ENCODE measurements at regions not wholly inside any gene's neighbourhood (a gene's known extent, or its start where the extent isn't known, plus 50 kb on each side); places are given as distances from the start of the nearest gene placed in this dataset.

DNA sequence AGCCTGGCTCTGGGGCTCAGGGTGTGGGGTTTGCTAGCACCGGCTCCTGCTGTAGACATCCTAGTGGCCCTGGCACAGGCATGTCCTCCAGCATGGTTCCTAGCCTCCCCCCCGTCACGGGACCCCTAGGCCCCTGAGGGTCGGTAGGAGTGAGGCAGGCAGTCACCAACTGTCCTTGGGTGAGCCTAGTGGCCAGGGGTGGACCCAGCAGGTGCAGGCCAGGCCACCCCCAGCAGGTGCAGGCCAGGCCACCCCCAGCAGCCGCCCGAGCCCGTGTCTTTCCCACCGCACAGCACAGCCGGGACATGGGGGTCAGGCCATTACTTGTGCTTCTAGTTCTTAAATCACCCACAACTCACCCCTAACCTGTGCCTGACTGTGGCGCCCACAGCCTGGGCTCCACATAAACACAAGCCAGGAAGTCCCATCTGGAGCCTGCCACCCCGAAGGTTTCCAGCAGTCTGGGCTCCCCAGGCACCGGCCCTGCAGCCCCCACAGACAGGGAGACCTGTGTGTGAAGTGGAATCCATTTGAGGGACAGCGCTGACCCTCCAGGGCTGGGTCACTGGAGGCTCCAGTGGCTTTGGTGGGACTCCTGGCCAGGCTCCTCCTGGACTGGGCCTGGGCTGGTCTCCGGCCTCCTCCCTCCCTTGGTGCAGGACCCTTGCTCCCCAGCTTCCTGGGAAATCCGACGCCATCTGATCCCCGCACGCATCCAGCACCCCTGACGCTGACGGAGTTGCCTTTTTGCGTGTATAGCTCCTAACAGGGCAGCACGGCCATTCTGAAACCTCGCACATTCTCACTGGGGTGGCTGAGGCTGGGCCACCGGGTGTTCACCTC, 114.1 kb upstream of the LPCAT1 start:
- Histone ChIP-seq H3K27ac (ENCODE audit: extremely low read length, insufficient read depth, low read length) (no peak overlapping the region), H3K4me2 (ENCODE audit: low read depth, low read length) (peak overlapping the region; percentile 43), H3K27me3 (ENCODE audit: control insufficient read depth in 1 of 2, insufficient read depth in 2 of 2, low read length in 2 of 2) (peaks cover 11 to 43% of the 10 kb centered on the region in 2 experiments; a peak in 3 of 5 replicates), H3K4me1 (ENCODE audit: insufficient read depth, low read length) (peaks cover 14% of the 10 kb centered on the region; the same call in 1 of the 2 replicates), H3K79me2 (ENCODE audit: insufficient read depth, low read length) (no peaks in the 10 kb centered on the region), H3K9me3 (ENCODE audit: low read length) (no peaks in the 10 kb centered on the region), H3K4me3 (replicated peaks in 1 of 3; ENCODE audit: insufficient read depth in 1 of 3, low read depth in 2 of 3, low read length in 3 of 3) (peak overlapping the region in 1 of 3 experiments; percentile 25; a peak in 1 of 6 replicates), H2AFZ (ENCODE audit: low read length) (no peak overlapping the region), H3K9ac (ENCODE audit: insufficient read depth, low read depth, low read length) (no peak overlapping the region), H3K36me3 (replicated peaks in 1 of 2; ENCODE audit: control insufficient read depth in 1 of 2, insufficient read depth in 2 of 2, low read length in 2 of 2) (no peaks in the 10 kb centered on the region), H4K20me1 (ENCODE audit: insufficient read depth, low read length) (no peaks in the 10 kb centered on the region)
- DNase-seq (ENCODE audit: low spot score) (no peak), ATAC-seq (peak; percentile 10), FAIRE-seq (no peak)
- WGBS (ENCODE audit: low lambda C conversion rate): 50% methylated on average over 7 of the region's 24 CpGs
- intact Hi-C loops (cut with micrococcal nuclease; ENCODE audit: unreplicated experiment) (no loop called here), in situ Hi-C loops (cut with HindIII; ENCODE audit: extremely low pct_ligation_motif_present, low pct_unique_long_range_greater_than_20kb) (loop anchor here (25.0 kb wide), 1 partner anchor 126 kb away; the partner anchor contains the start of gene LPCAT1)
- CTCF ChIA-PET (ENCODE audit: low intra/inter-chr PET ratio, low total read pairs): no interaction called here
- no TSS peak for BruUV-seq (replicated peaks)
- POLR2A ChIA-PET: no interaction called here
- TF ChIP-seq, protein P1, sequence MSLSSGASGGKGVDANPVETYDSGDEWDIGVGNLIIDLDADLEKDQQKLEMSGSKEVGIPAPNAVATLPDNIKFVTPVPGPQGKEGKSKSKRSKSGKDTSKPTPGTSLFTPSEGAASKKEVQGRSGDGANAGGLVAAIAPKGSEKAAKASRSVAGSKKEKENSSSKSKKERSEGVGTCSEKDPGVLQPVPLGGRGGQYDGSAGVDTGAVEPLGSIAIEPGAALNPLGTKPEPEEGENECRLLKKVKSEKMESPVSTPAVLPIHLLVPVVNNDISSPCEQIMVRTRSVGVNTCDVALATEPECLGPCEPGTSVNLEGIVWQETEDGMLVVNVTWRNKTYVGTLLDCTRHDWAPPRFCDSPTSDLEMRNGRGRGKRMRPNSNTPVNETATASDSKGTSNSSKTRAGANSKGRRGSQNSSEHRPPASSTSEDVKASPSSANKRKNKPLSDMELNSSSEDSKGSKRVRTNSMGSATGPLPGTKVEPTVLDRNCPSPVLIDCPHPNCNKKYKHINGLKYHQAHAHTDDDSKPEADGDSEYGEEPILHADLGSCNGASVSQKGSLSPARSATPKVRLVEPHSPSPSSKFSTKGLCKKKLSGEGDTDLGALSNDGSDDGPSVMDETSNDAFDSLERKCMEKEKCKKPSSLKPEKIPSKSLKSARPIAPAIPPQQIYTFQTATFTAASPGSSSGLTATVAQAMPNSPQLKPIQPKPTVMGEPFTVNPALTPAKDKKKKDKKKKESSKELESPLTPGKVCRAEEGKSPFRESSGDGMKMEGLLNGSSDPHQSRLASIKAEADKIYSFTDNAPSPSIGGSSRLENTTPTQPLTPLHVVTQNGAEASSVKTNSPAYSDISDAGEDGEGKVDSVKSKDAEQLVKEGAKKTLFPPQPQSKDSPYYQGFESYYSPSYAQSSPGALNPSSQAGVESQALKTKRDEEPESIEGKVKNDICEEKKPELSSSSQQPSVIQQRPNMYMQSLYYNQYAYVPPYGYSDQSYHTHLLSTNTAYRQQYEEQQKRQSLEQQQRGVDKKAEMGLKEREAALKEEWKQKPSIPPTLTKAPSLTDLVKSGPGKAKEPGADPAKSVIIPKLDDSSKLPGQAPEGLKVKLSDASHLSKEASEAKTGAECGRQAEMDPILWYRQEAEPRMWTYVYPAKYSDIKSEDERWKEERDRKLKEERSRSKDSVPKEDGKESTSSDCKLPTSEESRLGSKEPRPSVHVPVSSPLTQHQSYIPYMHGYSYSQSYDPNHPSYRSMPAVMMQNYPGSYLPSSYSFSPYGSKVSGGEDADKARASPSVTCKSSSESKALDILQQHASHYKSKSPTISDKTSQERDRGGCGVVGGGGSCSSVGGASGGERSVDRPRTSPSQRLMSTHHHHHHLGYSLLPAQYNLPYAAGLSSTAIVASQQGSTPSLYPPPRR (CRISPR knock-in tag; IDR thresholded peaks at IDR 0.05; ENCODE audit: borderline replicate concordance): no peak
- TF ChIP-seq MIXL1 (CRISPR knock-in tag; IDR thresholded peaks at IDR 0.05): no peak
- no peak for TF ChIP-seq ETV6 (CRISPR knock-in tag; conservative IDR thresholded peaks at IDR 0.05)
- TF ChIP-seq NR1H2 (CRISPR knock-in tag; IDR thresholded peaks at IDR 0.05; ENCODE audit: borderline replicate concordance, low read depth): no peak
- TF ChIP-seq ZBTB7B (CRISPR knock-in tag; IDR thresholded peaks at IDR 0.05): no peak
- no peak for TF ChIP-seq GATA4 (IDR thresholded peaks at IDR 0.05; ENCODE audit: borderline replicate concordance, low read depth)
- no peak for TF ChIP-seq ZNF276 (CRISPR knock-in tag; IDR thresholded peaks at IDR 0.05; ENCODE audit: low read depth)
- TF ChIP-seq ZNF781 (CRISPR knock-in tag; IDR thresholded peaks at IDR 0.05; ENCODE audit: borderline replicate concordance, not compliant biosample characterization): no peak
- TF ChIP-seq, protein P2, sequence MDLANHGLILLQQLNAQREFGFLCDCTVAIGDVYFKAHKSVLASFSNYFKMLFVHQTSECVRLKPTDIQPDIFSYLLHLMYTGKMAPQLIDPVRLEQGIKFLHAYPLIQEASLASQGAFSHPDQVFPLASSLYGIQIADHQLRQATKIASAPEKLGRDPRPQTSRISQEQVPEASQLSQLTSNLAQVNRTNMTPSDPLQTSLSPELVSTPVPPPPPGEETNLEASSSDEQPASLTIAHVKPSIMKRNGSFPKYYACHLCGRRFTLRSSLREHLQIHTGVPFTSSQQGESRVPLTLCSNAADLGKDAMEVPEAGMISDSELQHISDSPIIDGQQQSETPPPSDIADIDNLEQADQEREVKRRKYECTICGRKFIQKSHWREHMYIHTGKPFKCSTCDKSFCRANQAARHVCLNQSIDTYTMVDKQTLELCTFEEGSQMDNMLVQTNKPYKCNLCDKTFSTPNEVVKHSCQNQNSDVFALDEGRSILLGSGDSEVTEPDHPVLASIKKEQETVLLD (CRISPR knock-in tag; IDR thresholded peaks at IDR 0.05; ENCODE audit: low read depth): no peak
- TF ChIP-seq TFDP2 (CRISPR knock-in tag; IDR thresholded peaks at IDR 0.05): no peak
- no peak for TF ChIP-seq ZNF317 (CRISPR knock-in tag; IDR thresholded peaks at IDR 0.05)
- TF ChIP-seq, protein P3, sequence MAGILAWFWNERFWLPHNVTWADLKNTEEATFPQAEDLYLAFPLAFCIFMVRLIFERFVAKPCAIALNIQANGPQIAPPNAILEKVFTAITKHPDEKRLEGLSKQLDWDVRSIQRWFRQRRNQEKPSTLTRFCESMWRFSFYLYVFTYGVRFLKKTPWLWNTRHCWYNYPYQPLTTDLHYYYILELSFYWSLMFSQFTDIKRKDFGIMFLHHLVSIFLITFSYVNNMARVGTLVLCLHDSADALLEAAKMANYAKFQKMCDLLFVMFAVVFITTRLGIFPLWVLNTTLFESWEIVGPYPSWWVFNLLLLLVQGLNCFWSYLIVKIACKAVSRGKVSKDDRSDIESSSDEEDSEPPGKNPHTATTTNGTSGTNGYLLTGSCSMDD (CRISPR knock-in tag; IDR thresholded peaks at IDR 0.05): no peak
- no peak for TF ChIP-seq ZNF552 (CRISPR knock-in tag; IDR thresholded peaks at IDR 0.05; ENCODE audit: borderline replicate concordance)

Measured in HepG2 (cell line).